ENCODE measurements at regions not wholly inside any gene's neighbourhood (a gene's known extent, or its start where the extent isn't known, plus 50 kb on each side); places are given as distances from the start of the nearest gene placed in this dataset.

DNA sequence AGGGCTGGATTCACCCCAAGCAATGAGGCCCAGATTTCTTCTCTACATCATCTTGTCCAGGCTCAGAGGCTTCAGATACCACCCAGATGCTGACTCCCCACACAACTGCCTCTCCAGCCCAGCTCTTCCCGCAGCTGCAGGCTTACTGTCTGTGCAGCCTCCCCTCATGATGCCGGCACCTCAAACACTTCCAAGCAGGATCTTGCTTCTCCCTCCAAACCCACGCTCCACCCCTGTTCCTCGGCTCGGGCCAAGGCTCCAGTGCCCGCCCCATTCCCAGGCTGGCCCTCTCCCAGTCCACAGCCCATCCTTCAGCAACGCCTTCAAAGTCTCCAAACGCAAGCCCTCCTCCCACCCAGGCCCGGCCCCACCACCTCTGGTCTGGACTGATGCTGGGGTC, 159.2 kb upstream of the LINGO1 start:
- no peak for DNase-seq (ENCODE audit: low spot score)
- H3K9me3 ChIP-seq, result no peaks in the 10 kb centered on the region
- no peaks in the 10 kb centered on the region for H3K36me3 ChIP-seq
- no peaks in the 10 kb centered on the region for H3K4me1 ChIP-seq
- H3K27me3 ChIP-seq, result no peaks in the 10 kb centered on the region
- H3K4me3 ChIP-seq, result no peak overlapping the region
- H3K27ac ChIP-seq, result no peak overlapping the region
- TF ChIP-seq, protein P1, sequence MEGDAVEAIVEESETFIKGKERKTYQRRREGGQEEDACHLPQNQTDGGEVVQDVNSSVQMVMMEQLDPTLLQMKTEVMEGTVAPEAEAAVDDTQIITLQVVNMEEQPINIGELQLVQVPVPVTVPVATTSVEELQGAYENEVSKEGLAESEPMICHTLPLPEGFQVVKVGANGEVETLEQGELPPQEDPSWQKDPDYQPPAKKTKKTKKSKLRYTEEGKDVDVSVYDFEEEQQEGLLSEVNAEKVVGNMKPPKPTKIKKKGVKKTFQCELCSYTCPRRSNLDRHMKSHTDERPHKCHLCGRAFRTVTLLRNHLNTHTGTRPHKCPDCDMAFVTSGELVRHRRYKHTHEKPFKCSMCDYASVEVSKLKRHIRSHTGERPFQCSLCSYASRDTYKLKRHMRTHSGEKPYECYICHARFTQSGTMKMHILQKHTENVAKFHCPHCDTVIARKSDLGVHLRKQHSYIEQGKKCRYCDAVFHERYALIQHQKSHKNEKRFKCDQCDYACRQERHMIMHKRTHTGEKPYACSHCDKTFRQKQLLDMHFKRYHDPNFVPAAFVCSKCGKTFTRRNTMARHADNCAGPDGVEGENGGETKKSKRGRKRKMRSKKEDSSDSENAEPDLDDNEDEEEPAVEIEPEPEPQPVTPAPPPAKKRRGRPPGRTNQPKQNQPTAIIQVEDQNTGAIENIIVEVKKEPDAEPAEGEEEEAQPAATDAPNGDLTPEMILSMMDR (IDR thresholded peaks at IDR 0.05), result no peak

DNA sequence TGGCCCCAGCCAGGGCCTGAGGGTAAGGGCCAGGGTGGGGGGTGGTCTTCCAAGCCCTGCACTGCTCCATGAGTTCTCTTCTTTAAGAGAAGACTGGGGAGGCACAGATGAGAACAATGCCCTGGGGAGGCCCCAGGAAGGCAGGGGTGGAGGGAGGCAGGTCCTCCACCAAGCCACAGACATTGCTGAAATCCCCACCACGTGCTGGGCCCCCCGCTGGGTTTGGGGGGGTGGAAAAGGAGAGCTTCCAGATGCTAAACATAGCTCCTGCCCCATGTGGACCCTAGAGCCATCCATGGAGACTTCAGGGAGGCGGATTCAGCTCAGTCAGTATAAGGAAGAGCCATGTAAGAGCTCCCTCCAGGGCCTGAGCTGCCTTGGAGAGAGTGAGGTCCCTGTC, 157.8 kb upstream of the LINGO1 start:
- Histone ChIP-seq H3K9me3 (no peaks in the 10 kb centered on the region), H3K36me3 (no peaks in the 10 kb centered on the region)
- no peak for DNase-seq (ENCODE audit: low spot score)

DNA sequence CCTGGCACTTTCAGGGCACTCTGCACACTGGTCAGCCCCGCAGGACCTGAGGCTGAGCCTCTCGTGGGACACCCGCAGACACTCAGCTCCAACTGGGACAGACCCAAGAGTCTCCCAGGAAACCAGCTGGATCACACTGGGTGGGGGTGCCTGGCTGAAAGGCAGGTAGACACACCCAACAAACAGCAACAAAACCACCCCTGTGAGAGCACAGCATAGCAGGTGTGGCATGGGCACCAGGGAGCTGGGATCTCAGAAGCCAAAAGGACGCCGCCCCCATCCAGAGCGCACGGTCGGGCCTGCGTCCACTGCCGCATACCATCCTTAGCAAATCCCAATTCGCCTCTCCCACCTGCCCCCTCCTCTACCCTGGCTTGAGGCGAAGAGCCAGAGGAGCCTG, 154.2 kb upstream of the LINGO1 start:
- DNase-seq (ENCODE audit: low spot score), result no peak
- no peaks in the 10 kb centered on the region for H3K36me3 ChIP-seq
- H3K27ac ChIP-seq, result no peak overlapping the region
- H3K4me3 ChIP-seq, result no peak overlapping the region
- no peaks in the 10 kb centered on the region for H3K9me3 ChIP-seq
- no peaks in the 10 kb centered on the region for H3K27me3 ChIP-seq
- TF ChIP-seq, protein P1 (IDR thresholded peaks at IDR 0.05), result no peak
- no peaks in the 10 kb centered on the region for H3K4me1 ChIP-seq

More for the DNA sequence above, 157.8 kb upstream of the LINGO1 start:
- Histone ChIP-seq H3K27ac (no peak overlapping the region), H3K27me3 (no peaks in the 10 kb centered on the region), H3K4me3 (no peak overlapping the region), H3K4me1 (no peaks in the 10 kb centered on the region)
- TF ChIP-seq, protein P1 (IDR thresholded peaks at IDR 0.05), result no peak

DNA sequence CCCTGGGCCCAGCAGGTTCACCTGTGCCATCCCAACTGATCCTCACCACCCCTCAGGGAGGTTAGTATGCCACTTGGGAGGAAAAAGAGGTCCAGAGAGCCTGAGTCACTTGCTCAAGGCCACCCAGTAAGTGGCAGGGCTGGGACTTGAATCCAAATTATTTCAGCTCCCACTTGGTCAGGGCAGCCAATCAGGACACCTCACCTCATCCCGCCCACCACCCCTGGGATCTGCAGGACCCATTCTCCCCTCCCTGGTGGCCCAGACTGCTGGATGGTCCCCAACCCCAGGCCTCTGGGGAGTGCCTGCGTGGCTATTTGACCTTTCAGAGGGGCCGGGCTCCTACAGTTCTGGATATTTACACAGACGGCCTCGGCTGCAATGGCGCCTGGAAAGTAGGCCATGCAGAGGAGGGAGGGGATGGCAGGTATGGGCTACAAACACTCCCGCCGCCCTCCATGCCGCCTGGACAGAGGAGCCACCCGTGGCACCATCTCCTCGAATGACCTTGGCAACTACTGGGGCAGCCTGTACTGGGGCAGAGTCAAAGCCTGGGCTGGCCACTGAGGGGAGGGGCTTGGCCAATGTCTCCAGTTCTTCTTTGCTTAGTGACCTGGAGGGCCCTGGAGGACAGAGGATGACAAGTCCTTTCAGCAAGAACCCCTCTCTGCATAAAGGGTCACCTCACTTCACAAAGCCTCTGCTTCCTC, 153.6 kb upstream of the LINGO1 start:
- Histone ChIP-seq H3K36me3 (no peaks in the 10 kb centered on the region), H3K4me3 (no peak overlapping the region), H3K27ac (no peak overlapping the region), H3K9me3 (no peaks in the 10 kb centered on the region), H3K27me3 (no peaks in the 10 kb centered on the region), H3K4me1 (no peaks in the 10 kb centered on the region)
- no peak for DNase-seq (ENCODE audit: low spot score)
- TF ChIP-seq, protein P1 (IDR thresholded peaks at IDR 0.05), result no peak

DNA sequence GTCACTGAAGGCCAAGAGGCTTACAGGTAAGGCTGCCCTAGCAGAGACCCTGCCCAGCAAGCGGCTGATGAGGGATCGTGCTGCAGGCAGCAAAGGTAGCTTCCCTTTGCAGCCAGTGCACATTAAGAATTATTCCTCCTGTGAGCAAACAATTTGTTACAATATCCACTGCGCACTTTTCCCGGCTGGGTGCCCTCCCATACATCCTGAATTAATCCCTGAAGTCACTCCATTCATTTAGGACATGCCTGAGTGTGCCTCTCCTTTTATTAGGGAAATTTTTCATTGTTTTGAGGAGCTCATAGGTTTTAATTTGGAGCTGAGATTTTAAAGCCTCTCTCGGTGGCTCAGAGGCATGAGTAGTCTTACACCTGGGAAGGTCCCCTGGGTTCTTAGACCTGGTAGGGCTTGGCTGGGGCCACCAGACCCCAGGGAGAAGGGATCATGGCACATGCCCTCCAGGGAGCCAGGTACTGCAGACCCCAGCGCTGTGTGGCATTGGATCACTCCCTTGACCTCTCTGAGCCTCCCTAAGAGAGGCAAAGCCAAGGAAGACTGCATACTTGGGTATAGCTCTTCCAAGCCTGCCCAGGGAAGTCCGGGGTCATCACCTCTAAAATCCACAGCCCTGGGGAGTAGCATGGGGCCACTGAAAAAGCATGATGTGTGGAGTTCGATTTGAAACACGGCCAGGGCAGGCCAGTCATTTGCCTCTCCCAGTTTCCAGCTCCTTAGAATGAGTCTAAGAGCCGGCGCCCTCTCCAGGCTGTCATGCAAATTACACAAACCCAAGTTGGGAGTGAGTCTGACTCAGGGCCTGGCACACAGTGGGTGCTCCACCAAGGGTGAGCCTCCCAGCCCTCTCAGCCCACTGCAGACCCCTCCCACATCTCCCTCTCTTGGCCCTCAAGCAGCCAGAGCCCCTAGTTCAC, 151.9 kb upstream of the LINGO1 start:
- H3K9me3 ChIP-seq, result peaks cover 0 to 6% of the 10 kb centered on the region in 2 donors
- TF ChIP-seq, protein P1 (IDR thresholded peaks at IDR 0.05), result peak in 1 of 2 donors; percentile 35
- no peaks in the 10 kb centered on the region for H3K4me1 ChIP-seq
- H3K27ac ChIP-seq, result no peak overlapping the region
- no peak overlapping the region for H3K4me3 ChIP-seq
- H3K36me3 ChIP-seq, result no peaks in the 10 kb centered on the region
- no peaks in the 10 kb centered on the region for H3K27me3 ChIP-seq
- DNase-seq (ENCODE audit: low spot score), result no peak
